Neutrophil (primary cell): ENCODE measurements at regions not wholly inside any gene's neighbourhood (a gene's known extent, or its start where the extent isn't known, plus 50 kb on each side); places are given as distances from the start of the nearest gene placed in this dataset.

Experiments
- H3K27ac ChIP-seq: fragments of 200-600 bp; sonication (generic); 2 replicates; pipeline ENCODE4 v1.5.1; 2016; ENCODE audit warnings: mild to moderate bottlenecking, moderate library complexity
- H3K27me3 ChIP-seq: fragments of 200-600 bp; sonication (generic); 2 replicates; pipeline ENCODE4 v1.6.0; 2016; ENCODE audit warnings: mild to moderate bottlenecking
- H3K36me3 ChIP-seq: fragments of 200-600 bp; sonication (generic); 2 replicates; pipeline ENCODE4 v1.5.1; 2017
- H3K4me1 ChIP-seq, 2 experiments: fragments of 200-600 bp in 1 of 2; sonication (generic) in 1 of 2; 1 replicate in 1 of 2; 2 replicates in 1 of 2; pipeline versions ENCODE4 v1.5.1 to v1.6.1; 2013 to 2016; ENCODE audit warnings: low read depth in 1 of 2, low read length in 1 of 2, mild to moderate bottlenecking in 1 of 2, moderate library complexity in 1 of 2; ENCODE audit not compliant: control insufficient read depth in 1 of 2, insufficient read depth in 1 of 2
- H3K4me3 ChIP-seq, 2 experiments: fragments of 200-600 bp in 1 of 2; sonication (generic) in 1 of 2; 1 replicate in 1 of 2; 2 replicates in 1 of 2; pipeline ENCODE4 v1.5.1; 2013 to 2016; ENCODE audit warnings: low read depth in 1 of 2, low read length in 1 of 2, mild to moderate bottlenecking in 1 of 2, moderate library complexity in 1 of 2
- H3K9me3 ChIP-seq: fragments of 200-600 bp; sonication (generic); 2 replicates; pipeline ENCODE4 v1.5.1; 2016
- TF ChIP-seq, protein P1 (sequence below): fragments of 200-600 bp; sonication (generic); IDR thresholded peaks from 2 replicates; pipeline ENCODE4 v1.5.1; 2016; ENCODE audit warnings: antibody characterized with exemption

DNA sequence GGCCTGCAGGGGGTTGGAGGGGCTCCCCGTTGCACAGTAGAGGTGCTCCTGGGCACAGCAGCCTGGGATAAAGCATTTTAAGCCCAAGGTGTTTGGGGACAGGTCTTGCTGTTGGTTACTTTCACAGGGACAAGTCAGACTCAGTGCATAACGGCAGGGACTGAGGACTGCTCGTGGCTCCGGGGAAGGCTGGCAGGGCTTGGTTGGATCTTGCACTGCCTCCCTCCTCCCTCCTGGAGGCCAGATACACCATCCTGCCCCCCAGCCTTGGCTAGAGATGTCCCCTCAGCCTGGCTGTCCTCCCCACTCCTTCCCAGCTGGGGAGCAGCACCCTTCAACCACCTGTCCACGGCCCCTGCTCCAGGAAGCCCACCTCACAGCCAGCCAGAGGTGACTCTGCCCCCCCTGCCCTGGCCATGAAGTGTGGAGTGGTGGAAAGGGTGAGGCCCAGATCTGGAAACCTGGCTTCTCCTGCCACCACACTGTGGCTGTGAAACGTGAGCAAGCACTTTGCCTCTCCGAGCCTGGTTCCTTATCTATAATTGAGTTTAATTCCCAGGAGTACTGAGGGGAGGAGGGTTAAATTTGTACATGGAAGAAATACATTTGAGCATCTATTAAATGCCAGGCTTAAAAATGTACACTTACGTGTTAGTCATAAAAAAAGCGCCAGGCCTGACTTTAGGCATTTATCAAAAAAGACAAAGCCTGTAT, 67.1 kb upstream of the TAF1B start:
- Histone ChIP-seq H3K9me3 (no peaks in the 10 kb centered on the region), H3K27me3 (no peaks in the 10 kb centered on the region), H3K27ac (no peak overlapping the region), H3K36me3 (no peaks in the 10 kb centered on the region), H3K4me3 (no peak overlapping the region), H3K4me1 (no peaks in the 10 kb centered on the region)
- TF ChIP-seq, protein P1, sequence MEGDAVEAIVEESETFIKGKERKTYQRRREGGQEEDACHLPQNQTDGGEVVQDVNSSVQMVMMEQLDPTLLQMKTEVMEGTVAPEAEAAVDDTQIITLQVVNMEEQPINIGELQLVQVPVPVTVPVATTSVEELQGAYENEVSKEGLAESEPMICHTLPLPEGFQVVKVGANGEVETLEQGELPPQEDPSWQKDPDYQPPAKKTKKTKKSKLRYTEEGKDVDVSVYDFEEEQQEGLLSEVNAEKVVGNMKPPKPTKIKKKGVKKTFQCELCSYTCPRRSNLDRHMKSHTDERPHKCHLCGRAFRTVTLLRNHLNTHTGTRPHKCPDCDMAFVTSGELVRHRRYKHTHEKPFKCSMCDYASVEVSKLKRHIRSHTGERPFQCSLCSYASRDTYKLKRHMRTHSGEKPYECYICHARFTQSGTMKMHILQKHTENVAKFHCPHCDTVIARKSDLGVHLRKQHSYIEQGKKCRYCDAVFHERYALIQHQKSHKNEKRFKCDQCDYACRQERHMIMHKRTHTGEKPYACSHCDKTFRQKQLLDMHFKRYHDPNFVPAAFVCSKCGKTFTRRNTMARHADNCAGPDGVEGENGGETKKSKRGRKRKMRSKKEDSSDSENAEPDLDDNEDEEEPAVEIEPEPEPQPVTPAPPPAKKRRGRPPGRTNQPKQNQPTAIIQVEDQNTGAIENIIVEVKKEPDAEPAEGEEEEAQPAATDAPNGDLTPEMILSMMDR: no peak

DNA sequence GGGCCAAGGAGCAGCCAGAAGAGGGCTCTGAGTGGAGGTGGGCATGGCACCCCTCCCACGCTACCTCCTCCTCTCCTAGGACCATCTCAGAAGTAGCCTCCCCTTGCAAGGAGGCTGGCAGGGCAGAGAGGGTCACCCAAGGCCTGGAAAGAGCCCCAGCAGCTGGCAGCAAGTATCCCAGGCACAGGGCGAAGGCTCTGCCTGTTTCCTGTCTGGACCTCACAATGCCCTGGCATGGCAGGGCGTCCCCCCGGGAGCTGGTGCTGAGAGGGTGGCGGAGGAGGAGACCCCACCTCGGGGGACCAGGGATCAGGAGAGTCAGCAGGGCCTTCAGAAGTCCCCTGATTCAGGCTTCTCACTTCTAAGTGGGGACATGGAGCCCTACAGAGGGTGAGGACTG, 66.2 kb upstream of the TAF1B start:
- Histone ChIP-seq H3K27ac (no peak overlapping the region), H3K9me3 (no peaks in the 10 kb centered on the region), H3K36me3 (no peaks in the 10 kb centered on the region), H3K4me1 (no peaks in the 10 kb centered on the region), H3K4me3 (no peak overlapping the region), H3K27me3 (no peaks in the 10 kb centered on the region)
- TF ChIP-seq, protein P1: no peak

DNA sequence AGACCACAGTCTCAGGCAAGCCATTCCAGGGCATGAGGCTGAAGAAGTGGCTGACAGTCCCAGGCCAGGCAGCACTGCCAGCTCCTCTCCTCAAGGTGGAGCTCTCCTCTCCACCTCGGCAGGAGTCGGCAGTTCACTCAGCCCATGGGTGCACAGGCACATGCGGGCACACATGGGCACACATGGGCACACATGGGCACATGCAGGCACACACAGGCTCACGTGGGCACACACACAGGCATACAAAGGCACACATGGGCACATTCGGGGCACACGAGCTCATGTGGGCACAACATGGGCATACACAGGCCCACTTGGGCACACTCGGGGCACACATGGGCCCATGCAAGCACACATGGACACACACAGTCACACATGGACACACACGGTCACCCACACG, 65.3 kb upstream of the TAF1B start:
- Histone ChIP-seq H3K4me3 (no peak overlapping the region), H3K9me3 (no peaks in the 10 kb centered on the region), H3K36me3 (no peaks in the 10 kb centered on the region), H3K27ac (no peak overlapping the region), H3K27me3 (no peaks in the 10 kb centered on the region), H3K4me1 (no peaks in the 10 kb centered on the region)
- TF ChIP-seq, protein P1: no peak

DNA sequence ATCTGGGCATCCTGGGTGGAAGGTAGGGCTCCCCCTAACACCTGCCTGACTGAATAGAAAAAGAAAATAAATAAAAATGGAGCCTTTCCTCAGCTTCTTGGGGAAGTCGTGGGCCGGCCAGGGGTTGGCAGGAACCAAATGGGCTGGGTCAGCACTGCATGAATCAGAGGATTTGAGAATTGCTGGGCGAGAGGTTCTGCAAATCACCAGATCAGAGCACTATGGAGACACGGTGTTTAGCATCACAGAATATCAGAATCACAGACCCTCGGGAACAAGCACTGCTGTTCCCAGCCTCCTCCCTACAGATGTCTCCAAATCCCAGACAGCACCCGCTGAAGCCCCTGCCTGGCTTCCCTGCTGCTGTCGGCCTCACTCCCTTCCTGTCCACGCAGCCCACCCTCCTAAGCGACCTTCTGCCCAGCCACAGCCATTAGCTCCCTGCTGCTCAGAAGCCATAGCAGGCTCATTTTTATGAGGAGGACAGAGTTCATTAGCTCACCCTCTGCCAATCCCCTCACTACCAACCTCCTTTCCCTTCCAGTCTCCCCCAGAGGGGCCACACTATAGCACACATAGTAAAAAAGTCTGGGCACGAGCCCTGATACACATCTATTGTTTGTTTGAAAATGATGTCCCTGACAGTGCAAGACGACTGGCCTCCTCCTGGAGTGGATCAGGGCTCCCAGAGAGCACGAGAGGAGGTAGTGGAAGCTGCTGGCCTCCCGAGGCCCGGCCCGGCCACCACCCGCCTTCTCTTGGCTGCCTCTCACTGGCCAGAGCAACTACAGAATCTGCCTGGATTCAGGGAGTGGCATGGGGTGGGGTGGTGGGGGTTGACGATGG, 64.6 kb upstream of the TAF1B start:
- TF ChIP-seq, protein P1: no peak
- Histone ChIP-seq H3K36me3 (no peaks in the 10 kb centered on the region), H3K4me3 (no peak overlapping the region), H3K9me3 (no peaks in the 10 kb centered on the region), H3K27ac (no peak overlapping the region), H3K27me3 (no peaks in the 10 kb centered on the region), H3K4me1 (no peaks in the 10 kb centered on the region)

DNA sequence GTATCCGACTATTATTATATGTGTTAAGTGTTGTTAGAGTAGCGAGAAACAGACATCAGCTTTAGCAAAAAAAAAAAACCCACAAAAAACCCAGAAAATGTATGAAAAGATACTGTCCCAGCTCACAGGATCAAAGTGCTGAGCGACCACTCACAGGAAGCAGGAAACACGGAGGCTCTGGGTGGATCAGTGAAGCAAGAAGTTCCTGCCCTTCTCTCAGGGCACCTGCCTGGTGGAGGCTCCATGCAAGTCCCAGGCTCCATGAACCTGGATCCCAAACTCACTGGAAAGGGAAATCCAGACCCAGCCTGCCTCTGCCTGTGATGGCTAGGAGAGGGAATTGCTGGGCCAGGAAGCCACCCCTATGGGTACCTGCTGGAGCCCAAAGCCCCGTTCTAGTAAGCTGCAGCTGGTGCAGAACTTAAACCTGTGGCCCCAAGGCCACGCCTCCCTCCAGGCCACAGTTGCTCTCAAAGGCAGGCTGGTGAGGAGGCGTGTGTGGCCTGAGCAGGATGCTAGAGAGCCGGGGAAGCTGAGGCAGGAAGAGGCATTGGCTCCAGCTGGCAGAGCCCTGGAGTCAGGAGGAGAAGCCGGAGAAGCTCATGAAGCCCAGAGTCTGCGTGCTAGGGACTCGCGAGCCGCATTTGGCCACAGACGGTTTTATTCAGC, 63.5 kb upstream of the TAF1B start:
- H3K4me1 ChIP-seq: no peaks in the 10 kb centered on the region
- TF ChIP-seq, protein P1: no peak
- H3K27ac ChIP-seq: no peak overlapping the region
- no peaks in the 10 kb centered on the region for H3K36me3 ChIP-seq
- H3K4me3 ChIP-seq: no peak overlapping the region
- no peaks in the 10 kb centered on the region for H3K9me3 ChIP-seq
- H3K27me3 ChIP-seq: no peaks in the 10 kb centered on the region
